ENCODE measurements at regions not wholly inside any gene's neighbourhood (a gene's known extent, or its start where the extent isn't known, plus 50 kb on each side); places are given as distances from the start of the nearest gene placed in this dataset.

DNA sequence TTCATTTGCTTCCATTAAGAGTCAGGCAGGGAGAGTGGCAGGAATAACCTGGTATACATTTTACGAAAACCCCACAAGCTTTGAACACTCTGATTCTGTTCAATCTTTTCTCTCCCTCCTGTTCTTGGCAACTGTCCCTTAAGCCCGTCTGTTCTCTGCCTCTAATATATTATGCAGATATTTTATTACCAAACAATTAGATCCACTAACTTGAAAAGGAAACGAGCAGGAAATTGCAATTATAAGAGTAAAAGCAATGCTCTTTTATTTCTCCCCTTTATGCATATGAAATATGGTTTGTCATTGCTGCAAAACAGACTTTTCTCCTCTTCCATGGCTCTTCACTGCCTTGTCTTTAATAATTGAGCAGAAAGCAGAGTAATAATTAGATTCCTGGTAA is 149.1 kb upstream of the CELF4 start:
- TF ChIP-seq, protein P1, sequence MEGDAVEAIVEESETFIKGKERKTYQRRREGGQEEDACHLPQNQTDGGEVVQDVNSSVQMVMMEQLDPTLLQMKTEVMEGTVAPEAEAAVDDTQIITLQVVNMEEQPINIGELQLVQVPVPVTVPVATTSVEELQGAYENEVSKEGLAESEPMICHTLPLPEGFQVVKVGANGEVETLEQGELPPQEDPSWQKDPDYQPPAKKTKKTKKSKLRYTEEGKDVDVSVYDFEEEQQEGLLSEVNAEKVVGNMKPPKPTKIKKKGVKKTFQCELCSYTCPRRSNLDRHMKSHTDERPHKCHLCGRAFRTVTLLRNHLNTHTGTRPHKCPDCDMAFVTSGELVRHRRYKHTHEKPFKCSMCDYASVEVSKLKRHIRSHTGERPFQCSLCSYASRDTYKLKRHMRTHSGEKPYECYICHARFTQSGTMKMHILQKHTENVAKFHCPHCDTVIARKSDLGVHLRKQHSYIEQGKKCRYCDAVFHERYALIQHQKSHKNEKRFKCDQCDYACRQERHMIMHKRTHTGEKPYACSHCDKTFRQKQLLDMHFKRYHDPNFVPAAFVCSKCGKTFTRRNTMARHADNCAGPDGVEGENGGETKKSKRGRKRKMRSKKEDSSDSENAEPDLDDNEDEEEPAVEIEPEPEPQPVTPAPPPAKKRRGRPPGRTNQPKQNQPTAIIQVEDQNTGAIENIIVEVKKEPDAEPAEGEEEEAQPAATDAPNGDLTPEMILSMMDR (IDR thresholded peaks at IDR 0.05), result no peak
- no peak for TF ChIP-seq POLR2A (IDR thresholded peaks at IDR 0.05)
